SK-N-SH (cell line): ENCODE measurements at regions not wholly inside any gene's neighbourhood (a gene's known extent, or its start where the extent isn't known, plus 50 kb on each side); places are given as distances from the start of the nearest gene placed in this dataset.

Experiments used
- CTCF ChIA-PET: fragments of 300-600, 350-600 bp; formaldehyde crosslinking; extraction: SDS; loops from one replicate; lab custom pipeline; 2021; lab: Yijun Ruan, JAX
- POLR2A ChIA-PET: fragments of 350-600 bp; sonication (Branson Sonifier 250); formaldehyde crosslinking; extraction: SDS; loops from one replicate; lab custom pipeline; 2020; ENCODE audit warnings: antibody characterized with exemption, inconsistent platforms; lab: Yijun Ruan, JAX
- DNase-seq: peaks from one replicate; pipeline ENCODE4 v3.0.0; 2012
- H2AFZ ChIP-seq: fragments of 200-600 bp; sonication (generic); 2 replicates; pipeline ENCODE4 v1.8.1; 2016; ENCODE audit warnings: antibody characterized with exemption, mild to moderate bottlenecking, low read depth
- H3F3A ChIP-seq: fragments of 200-600 bp; sonication (generic); replicated peaks from 2 replicates; pipeline ENCODE3; 2016; ENCODE audit warnings: antibody characterized with exemption, mild to moderate bottlenecking; ENCODE audit not compliant: insufficient read depth
- H3K27ac ChIP-seq, 2 experiments: fragments of 200-500 bp in 1 of 2; fragments of 200-600 bp in 1 of 2; sonication (Bioruptor generic) in 1 of 2; sonication (generic), shearing (Covaris generic) in 1 of 2; 2 replicates each; pipeline versions ENCODE4 v1.5.1 to v1.6.1; 2014 to 2016; ENCODE audit warnings: low read depth in 2 of 2, inconsistent platforms in 1 of 2, low read length in 1 of 2, mild to moderate bottlenecking in 1 of 2, mixed read lengths in 1 of 2
- H3K27me3 ChIP-seq: fragments of 200-600 bp; sonication (generic), shearing (Covaris generic); 2 replicates; pipeline ENCODE4 v1.6.1; 2016; ENCODE audit warnings: mixed run types; ENCODE audit not compliant: insufficient read depth
- H3K36me3 ChIP-seq, 2 experiments: fragments of 200-500 bp in 1 of 2; fragments of 200-600 bp in 1 of 2; sonication (Bioruptor generic) in 1 of 2; sonication (generic) in 1 of 2; replicated peaks in 1 of 2; 2 replicates each; pipeline versions ENCODE3 to v1.5.1; 2014 to 2016; ENCODE audit warnings: low read length in 1 of 2, mild to moderate bottlenecking in 1 of 2; ENCODE audit not compliant: insufficient read depth in 2 of 2, control insufficient read depth in 1 of 2
- H3K4me1 ChIP-seq, 2 experiments: fragments of 200-500 bp in 1 of 2; fragments of 200-600 bp in 1 of 2; sonication (Bioruptor generic) in 1 of 2; sonication (generic), shearing (Covaris generic) in 1 of 2; 2 replicates each; pipeline versions ENCODE4 v1.5.1 to v1.6.1; 2014 to 2016; ENCODE audit warnings: low read depth in 1 of 2, low read length in 1 of 2, mixed run types in 1 of 2; ENCODE audit not compliant: insufficient read depth in 2 of 2, control insufficient read depth in 1 of 2
- H3K4me2 ChIP-seq: fragments of 200-600 bp; sonication (generic), shearing (Covaris generic); 2 replicates; pipeline ENCODE4 v1.6.1; 2017; ENCODE audit warnings: mixed run types
- H3K4me3 ChIP-seq, 2 experiments: fragments of 200-500 bp in 1 of 2; fragments of 200-600 bp in 1 of 2; sonication (Bioruptor generic) in 1 of 2; sonication (generic), shearing (Covaris generic) in 1 of 2; 2 replicates each; pipeline versions ENCODE4 v1.5.1 to v1.8.1; 2014 to 2016; ENCODE audit warnings: low read depth in 2 of 2, inconsistent platforms in 1 of 2, low read length in 1 of 2, mild to moderate bottlenecking in 1 of 2, mixed read lengths in 1 of 2, moderate library complexity in 1 of 2
- H3K79me2 ChIP-seq: fragments of 200-600 bp; sonication (generic); 2 replicates; pipeline ENCODE4 v1.8.1; 2017; ENCODE audit warnings: mild to moderate bottlenecking; ENCODE audit not compliant: insufficient read depth
- H3K9ac ChIP-seq: fragments of 200-600 bp; sonication (generic); 2 replicates; pipeline ENCODE4 v1.6.1; 2017; ENCODE audit warnings: mixed run types
- H3K9me2 ChIP-seq: fragments of 200-600 bp; sonication (generic); 2 replicates; pipeline ENCODE4 v1.6.1; 2017; ENCODE audit warnings: mixed run types
- H3K9me3 ChIP-seq: fragments of 200-600 bp; sonication (generic); 2 replicates; pipeline ENCODE4 v1.6.1; 2017; ENCODE audit warnings: mixed run types, mild to moderate bottlenecking, moderate library complexity
- H4K20me1 ChIP-seq: fragments of 200-600 bp; sonication (generic); 2 replicates; pipeline ENCODE4 v1.6.1; 2017; ENCODE audit warnings: mild to moderate bottlenecking, mixed run types; ENCODE audit not compliant: insufficient read depth
- CHD2 ChIP-seq: fragments of 150-350 bp; IDR thresholded peaks from 2 replicates; pipeline ENCODE4 v1.6.1; 2018; ENCODE audit warnings: low read length; ENCODE audit not compliant: partially characterized antibody
- EZH2phosphoT487 ChIP-seq: fragments of 200-600 bp; sonication (generic); IDR thresholded peaks from 2 replicates; pipeline ENCODE4 v1.6.1; 2017; ENCODE audit warnings: low read depth, mixed run types, mild to moderate bottlenecking, antibody characterized with exemption, moderate library complexity, borderline replicate concordance
- FOSL2 ChIP-seq: IDR thresholded peaks from 2 replicates; pipeline ENCODE4 v1.4.0; 2012; ENCODE audit warnings: low read depth, mild to moderate bottlenecking, moderate library complexity, borderline replicate concordance
- FOXM1 ChIP-seq: IDR thresholded peaks from 2 replicates; pipeline ENCODE4 v1.4.0; 2012; ENCODE audit warnings: low read depth, mild to moderate bottlenecking
- IRF3 ChIP-seq: fragments of 150-350 bp; IDR thresholded peaks from 2 replicates; pipeline ENCODE4 v1.6.1; 2016; ENCODE audit warnings: mild to moderate bottlenecking, low read depth, low read length
- JUND ChIP-seq: IDR thresholded peaks from 2 replicates; pipeline ENCODE4 v1.4.0; 2012
- MXI1 ChIP-seq: IDR thresholded peaks from 2 replicates; pipeline ENCODE4 v1.6.1; 2012; ENCODE audit warnings: mild to moderate bottlenecking, low read depth, low read length, improper control_type of control experiment
- NRF1 ChIP-seq: IDR thresholded peaks from 2 replicates; pipeline ENCODE4 v1.6.1; 2012; ENCODE audit warnings: low read depth, mild to moderate bottlenecking, low read length
- RFX5 ChIP-seq: IDR thresholded peaks from 2 replicates; pipeline ENCODE4 v1.6.1; 2012; ENCODE audit warnings: mild to moderate bottlenecking, improper control_type of control experiment, low read length
- SIN3A ChIP-seq: IDR thresholded peaks from 2 replicates; pipeline ENCODE4 v1.6.1; 2012; ENCODE audit warnings: low read depth, mild to moderate bottlenecking, low read length, moderate library complexity, borderline replicate concordance
- TCF12 ChIP-seq: IDR thresholded peaks from 2 replicates; pipeline ENCODE4 v1.4.0; 2012
- YY1 ChIP-seq: IDR thresholded peaks from 2 replicates; pipeline ENCODE4 v1.4.0; 2012; ENCODE audit warnings: low read depth, mild to moderate bottlenecking
- WGBS: methylation state at CpG from one replicate; pipeline ENCODE4 v1.1.6; 2017; ENCODE audit warnings: low lambda C conversion rate; 5-methylcytosine and 5-hydroxymethylcytosine counted together
- TF ChIP-seq, protein P1 (sequence below): IDR thresholded peaks from 2 replicates; pipeline ENCODE4; 2012

- Histone ChIP-seq H3K36me3 (no peaks in the 10 kb centered on the region), H3K27me3 (no peaks in the 10 kb centered on the region), H3K9me2 (no peaks in the 10 kb centered on the region), H3K4me2 (no peak overlapping the region), H3K9me3 (no peaks in the 10 kb centered on the region), H3K4me1 (no peaks in the 10 kb centered on the region), H3K4me3 (no peak overlapping the region), H4K20me1 (no peaks in the 10 kb centered on the region), H2AFZ (no peak overlapping the region), H3K9ac (no peak overlapping the region), H3K79me2 (no peaks in the 10 kb centered on the region), H3K27ac (no peak overlapping the region), H3F3A (no peaks in the 10 kb centered on the region)
- TF ChIP-seq NRF1 = no peak
- no peak for DNase-seq
- WGBS = 4% methylated on average over 9 of the region's 11 CpGs
- ChIA-PET CTCF (no interaction called here), POLR2A (no interaction called here)
Measured at GRCh38 chr5:3883040-3883439, 287.4 kb downstream of the IRX1 start.

DNA sequence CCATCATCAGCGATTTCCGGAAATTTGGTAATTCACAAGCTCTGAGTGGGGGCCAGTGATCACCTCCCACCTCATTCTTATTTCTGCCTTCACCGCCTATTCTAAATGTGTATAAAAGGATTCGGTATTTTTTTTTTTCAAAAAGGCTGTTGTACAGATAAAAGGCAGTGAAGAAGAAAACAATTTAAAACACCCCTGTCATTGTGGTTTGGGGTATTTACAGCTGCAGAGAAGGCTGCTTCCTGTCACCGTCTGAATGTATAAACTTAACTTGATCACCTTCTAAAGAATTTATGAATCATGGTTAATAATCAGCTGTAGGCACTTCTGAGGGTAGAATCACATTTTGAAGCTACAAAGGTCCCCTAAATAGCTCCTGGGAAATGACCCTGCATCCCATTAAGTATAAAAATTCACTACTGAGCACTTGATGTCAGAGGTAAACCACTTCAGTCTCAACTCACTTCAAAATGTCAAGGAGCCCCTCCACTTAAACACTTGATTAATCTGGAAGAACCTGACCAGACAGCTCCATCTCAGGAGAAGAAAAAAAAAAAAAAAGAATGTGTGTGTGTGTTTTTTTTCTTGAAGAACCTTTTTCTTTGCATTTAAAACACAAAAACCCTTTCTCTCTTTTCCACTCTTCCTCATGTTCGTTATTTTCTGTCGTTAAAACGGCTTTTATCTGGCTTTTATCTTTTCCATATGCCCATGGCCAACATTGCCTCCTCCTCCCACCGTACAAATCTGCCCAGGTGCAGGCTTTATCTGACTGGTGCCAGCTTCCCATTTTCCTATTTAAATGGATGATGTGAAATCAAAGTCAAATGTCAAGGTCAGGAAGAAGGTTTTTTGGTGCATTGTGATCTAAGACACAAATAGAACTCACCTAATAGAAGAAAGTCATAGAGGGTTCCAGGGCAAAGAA, 291.2 kb downstream of the IRX1 start:
- 10% methylated on average over 9 of the region's 9 CpGs for WGBS
- Histone ChIP-seq H3K9me3 (no peaks in the 10 kb centered on the region), H3K36me3 (no peaks in the 10 kb centered on the region), H3K4me1 (no peaks in the 10 kb centered on the region), H4K20me1 (no peaks in the 10 kb centered on the region), H3K27ac (no peak overlapping the region), H3K4me3 (no peak overlapping the region), H3K27me3 (no peaks in the 10 kb centered on the region), H3K9ac (no peak overlapping the region), H3F3A (no peaks in the 10 kb centered on the region), H2AFZ (no peak overlapping the region), H3K4me2 (no peak overlapping the region), H3K79me2 (no peaks in the 10 kb centered on the region), H3K9me2 (no peaks in the 10 kb centered on the region)
- POLR2A ChIA-PET = no interaction called here
- DNase-seq = no peak
- CTCF ChIA-PET = no interaction called here
- TF ChIP-seq MXI1 (no peak), FOXM1 (no peak), SIN3A (no peak)

DNA sequence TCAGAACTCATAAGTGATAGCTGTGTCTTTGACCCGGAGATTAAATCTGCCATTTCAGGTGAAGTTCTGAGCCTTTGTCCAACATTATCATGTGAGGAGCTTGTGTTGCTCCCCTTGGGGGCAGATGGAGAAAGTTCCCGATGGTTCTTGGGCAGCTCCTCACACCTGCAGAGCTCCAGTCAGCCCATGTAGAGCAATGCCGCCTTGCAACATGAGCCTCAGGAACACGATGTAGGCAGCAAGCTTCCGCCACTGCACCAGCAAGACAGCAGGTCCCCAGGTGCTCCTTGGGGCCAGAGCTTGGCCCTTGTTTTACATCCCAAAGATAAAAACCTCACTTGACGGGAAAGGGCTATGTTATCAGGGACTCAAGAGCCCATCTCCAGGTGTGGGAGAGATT, 292.7 kb downstream of the IRX1 start:
- H3K79me2 ChIP-seq = no peaks in the 10 kb centered on the region
- no peaks in the 10 kb centered on the region for H3K4me1 ChIP-seq
- no peak overlapping the region for H3K9ac ChIP-seq
- ChIA-PET CTCF (no interaction called here), POLR2A (no interaction called here)
- no peaks in the 10 kb centered on the region for H3F3A ChIP-seq
- TF ChIP-seq IRF3 (no peak), FOSL2 (no peak), CHD2 (no peak), RFX5 (no peak), JUND (no peak), SIN3A (no peak), MXI1 (no peak), YY1 (no peak), NRF1 (no peak), TCF12 (no peak), EZH2phosphoT487 (no peak)
- TF ChIP-seq, protein P1, sequence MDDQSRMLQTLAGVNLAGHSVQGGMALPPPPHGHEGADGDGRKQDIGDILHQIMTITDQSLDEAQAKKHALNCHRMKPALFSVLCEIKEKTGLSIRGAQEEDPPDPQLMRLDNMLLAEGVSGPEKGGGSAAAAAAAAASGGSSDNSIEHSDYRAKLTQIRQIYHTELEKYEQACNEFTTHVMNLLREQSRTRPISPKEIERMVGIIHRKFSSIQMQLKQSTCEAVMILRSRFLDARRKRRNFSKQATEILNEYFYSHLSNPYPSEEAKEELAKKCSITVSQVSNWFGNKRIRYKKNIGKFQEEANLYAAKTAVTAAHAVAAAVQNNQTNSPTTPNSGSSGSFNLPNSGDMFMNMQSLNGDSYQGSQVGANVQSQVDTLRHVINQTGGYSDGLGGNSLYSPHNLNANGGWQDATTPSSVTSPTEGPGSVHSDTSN = no peak
- H2AFZ ChIP-seq = no peak overlapping the region
- no peaks in the 10 kb centered on the region for H3K36me3 ChIP-seq
- H3K27me3 ChIP-seq = no peaks in the 10 kb centered on the region
- DNase-seq = no peak
- no peak overlapping the region for H3K27ac ChIP-seq
- no peak overlapping the region for H3K4me3 ChIP-seq
- 35% methylated on average over 6 of the region's 6 CpGs for WGBS
- no peak overlapping the region for H3K4me2 ChIP-seq
- H3K9me3 ChIP-seq = no peaks in the 10 kb centered on the region
- H3K9me2 ChIP-seq = no peaks in the 10 kb centered on the region
- H4K20me1 ChIP-seq = no peaks in the 10 kb centered on the region
